ENCODE measurements at regions not wholly inside any gene's neighbourhood (a gene's known extent, or its start where the extent isn't known, plus 50 kb on each side); places are given as distances from the start of the nearest gene placed in this dataset.

- TF ChIP-seq CTCF (IDR thresholded peaks at IDR 0.05) (no peak), POLR2A (IDR thresholded peaks at IDR 0.05) (no peak)
These were observed 2030.6 kb upstream of the CELF4 start for GRCh38 chr18:39596221-39596620.
